Activated CD8-positive, alpha-beta T cell treated with anti-CD3 and anti-CD28 coated beads for 36 hours (primary cell): ENCODE measurements at regions not wholly inside any gene's neighbourhood (a gene's known extent, or its start where the extent isn't known, plus 50 kb on each side); places are given as distances from the start of the nearest gene placed in this dataset.

ENCODE experiments used
- ATAC-seq: fragments of 200-7000 bp; cut with Tn5 transposase; one replicate; pipeline ENCODE4 v1.10.0; 2021; ENCODE audit warnings: mild to moderate bottlenecking, moderate library complexity
- CTCF ChIA-PET: fragments of 350-600 bp; sonication (Branson Sonifier 250); formaldehyde crosslinking; loops from one replicate; lab custom pipeline; 2021; ENCODE audit warnings: antibody characterized with exemption; lab: Charles Lee
- POLR2A ChIA-PET: fragments of 350-600 bp; sonication (Branson Sonifier 250); formaldehyde crosslinking; loops from one replicate; lab custom pipeline; 2021; ENCODE audit warnings: antibody characterized with exemption; lab: Charles Lee
- DNase-seq: peaks from one replicate; pipeline ENCODE4 v3.0.0-alpha.2; 2020
- H3K27ac Mint-ChIP-seq: one replicate; pipeline ENCODE4 v1.8.0; 2021; ENCODE audit warnings: mild to moderate bottlenecking, mixed read lengths
- H3K27me3 Mint-ChIP-seq: one replicate; pipeline ENCODE4 v1.8.0; 2021; ENCODE audit warnings: mixed read lengths
- H3K36me3 Mint-ChIP-seq: one replicate; pipeline ENCODE4 v1.8.0; 2021; ENCODE audit warnings: low read depth, mixed read lengths
- H3K4me1 Mint-ChIP-seq: one replicate; pipeline ENCODE4 v1.8.0; 2021; ENCODE audit warnings: low read depth, mixed read lengths
- H3K4me3 Mint-ChIP-seq: one replicate; pipeline ENCODE4 v1.8.0; 2021; ENCODE audit warnings: mild to moderate bottlenecking, moderate library complexity, mixed read lengths
- H3K9me3 Mint-ChIP-seq: one replicate; pipeline ENCODE4 v1.8.0; 2021; ENCODE audit warnings: mixed read lengths
- intact Hi-C: fragments of 100-400 bp; cut with micrococcal nuclease; formaldehyde crosslinking; loops from one replicate; pipeline ENCODE4 v1.10.0; 2022
- TF ChIP-seq, protein P1 (sequence below): fragments of 200-600 bp; IDR thresholded peaks from one replicate; pipeline ENCODE4 v1.8.0; 2022; ENCODE audit warnings: antibody characterized with exemption, mild to moderate bottlenecking

- intact Hi-C loops, result no loop called here
- ATAC-seq, result no peak
- peaks cover 3% of the 10 kb centered on the region for H3K9me3 Mint-ChIP-seq
- peaks cover 2% of the 10 kb centered on the region for H3K27me3 Mint-ChIP-seq
- no peak overlapping the region for H3K27ac Mint-ChIP-seq
- ChIA-PET CTCF (no interaction called here), POLR2A (no interaction called here)
- DNase-seq, result no peak
- H3K4me1 Mint-ChIP-seq, result no peaks in the 10 kb centered on the region
- TF ChIP-seq, protein P1, sequence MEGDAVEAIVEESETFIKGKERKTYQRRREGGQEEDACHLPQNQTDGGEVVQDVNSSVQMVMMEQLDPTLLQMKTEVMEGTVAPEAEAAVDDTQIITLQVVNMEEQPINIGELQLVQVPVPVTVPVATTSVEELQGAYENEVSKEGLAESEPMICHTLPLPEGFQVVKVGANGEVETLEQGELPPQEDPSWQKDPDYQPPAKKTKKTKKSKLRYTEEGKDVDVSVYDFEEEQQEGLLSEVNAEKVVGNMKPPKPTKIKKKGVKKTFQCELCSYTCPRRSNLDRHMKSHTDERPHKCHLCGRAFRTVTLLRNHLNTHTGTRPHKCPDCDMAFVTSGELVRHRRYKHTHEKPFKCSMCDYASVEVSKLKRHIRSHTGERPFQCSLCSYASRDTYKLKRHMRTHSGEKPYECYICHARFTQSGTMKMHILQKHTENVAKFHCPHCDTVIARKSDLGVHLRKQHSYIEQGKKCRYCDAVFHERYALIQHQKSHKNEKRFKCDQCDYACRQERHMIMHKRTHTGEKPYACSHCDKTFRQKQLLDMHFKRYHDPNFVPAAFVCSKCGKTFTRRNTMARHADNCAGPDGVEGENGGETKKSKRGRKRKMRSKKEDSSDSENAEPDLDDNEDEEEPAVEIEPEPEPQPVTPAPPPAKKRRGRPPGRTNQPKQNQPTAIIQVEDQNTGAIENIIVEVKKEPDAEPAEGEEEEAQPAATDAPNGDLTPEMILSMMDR, result no peak
- H3K36me3 Mint-ChIP-seq, result no peaks in the 10 kb centered on the region
- H3K4me3 Mint-ChIP-seq, result no peak overlapping the region
These were observed 129.2 kb upstream of the PDZRN3 start for GRCh38 chr3:73753985-73754384.

DNA sequence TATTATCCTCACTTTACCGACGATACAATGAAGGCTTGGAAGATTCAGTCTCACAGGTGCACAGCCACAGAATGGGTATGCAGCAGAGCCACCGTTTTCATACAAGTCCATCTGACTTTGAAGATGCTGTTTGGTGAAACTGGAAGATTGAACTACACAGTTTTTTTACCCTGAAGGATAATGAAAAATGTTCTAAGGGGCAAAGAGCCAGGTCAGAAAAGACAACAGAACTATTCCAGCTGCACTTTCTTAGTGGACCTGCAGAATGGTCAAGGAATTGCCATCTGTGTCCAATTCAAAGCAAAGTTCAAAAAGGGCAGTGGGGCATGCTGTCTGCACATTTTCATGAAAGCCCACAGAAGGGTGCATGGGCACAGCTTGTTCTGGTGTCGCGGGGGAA, 127.6 kb upstream of the PDZRN3 start:
- intact Hi-C loops, result no loop called here
- Mint-ChIP-seq H3K36me3 (no peaks in the 10 kb centered on the region), H3K27ac (no peak overlapping the region), H3K4me3 (no peak overlapping the region), H3K27me3 (peaks cover 2% of the 10 kb centered on the region), H3K9me3 (peaks cover 5% of the 10 kb centered on the region), H3K4me1 (no peaks in the 10 kb centered on the region)
- CTCF ChIA-PET, result no interaction called here
- DNase-seq (no peak), ATAC-seq (no peak)
- TF ChIP-seq, protein P1, result no peak
- POLR2A ChIA-PET, result no interaction called here

- Mint-ChIP-seq H3K27ac (no peak overlapping the region), H3K36me3 (no peaks in the 10 kb centered on the region), H3K27me3 (peaks cover 2% of the 10 kb centered on the region), H3K4me1 (no peaks in the 10 kb centered on the region), H3K4me3 (no peak overlapping the region), H3K9me3 (peaks cover 5% of the 10 kb centered on the region)
- ATAC-seq, result no peak
- intact Hi-C loops, result no loop called here
- TF ChIP-seq, protein P1, result no peak
- POLR2A ChIA-PET, result no interaction called here
- CTCF ChIA-PET, result no interaction called here
- DNase-seq, result no peak
These were observed 121.9 kb upstream of the PDZRN3 start for GRCh38 chr3:73746623-73747022.

GRCh38 chr3:73745526-73746191, 120.9 kb upstream of the PDZRN3 start:
- intact Hi-C loops, result no loop called here
- ATAC-seq, result no peak
- no peak overlapping the region for H3K4me3 Mint-ChIP-seq
- TF ChIP-seq, protein P1, result no peak
- H3K36me3 Mint-ChIP-seq, result no peaks in the 10 kb centered on the region
- no peak for DNase-seq
- H3K4me1 Mint-ChIP-seq, result no peaks in the 10 kb centered on the region
- ChIA-PET CTCF (no interaction called here), POLR2A (no interaction called here)
- no peak overlapping the region for H3K27ac Mint-ChIP-seq
- peaks cover 5% of the 10 kb centered on the region for H3K9me3 Mint-ChIP-seq
- peaks cover 2% of the 10 kb centered on the region for H3K27me3 Mint-ChIP-seq

- Mint-ChIP-seq H3K9me3 (peaks cover 2% of the 10 kb centered on the region), H3K4me1 (no peaks in the 10 kb centered on the region), H3K36me3 (no peaks in the 10 kb centered on the region), H3K4me3 (no peak overlapping the region), H3K27ac (no peak overlapping the region), H3K27me3 (no peaks in the 10 kb centered on the region)
- ATAC-seq (no peak), DNase-seq (no peak)
- TF ChIP-seq, protein P1, result no peak
- ChIA-PET POLR2A (no interaction called here), CTCF (no interaction called here)
- intact Hi-C loops, result no loop called here
These were observed 118.8 kb upstream of the PDZRN3 start for GRCh38 chr3:73743551-73743950.
